Smooth muscle cell (in vitro differentiated cells): ENCODE measurements at regions not wholly inside any gene's neighbourhood (a gene's known extent, or its start where the extent isn't known, plus 50 kb on each side); places are given as distances from the start of the nearest gene placed in this dataset.

ENCODE experiments used
- DNase-seq: peaks from one replicate; lab custom pipeline; 2025; ENCODE audit not compliant: unreplicated experiment; lab: John Stamatoyannopoulos, UW
- H2AFZ ChIP-seq: fragments of 200-600 bp; sonication (generic); 2 replicates; pipeline ENCODE4 v1.6.0; 2016; ENCODE audit warnings: antibody characterized with exemption, low read depth, mild to moderate bottlenecking
- H3F3A ChIP-seq: fragments of 200-600 bp; sonication (generic); 2 replicates; pipeline ENCODE4 v1.6.0; 2017; ENCODE audit warnings: antibody characterized with exemption, low read depth
- H3K27ac ChIP-seq: fragments of 200-600 bp; sonication (generic); 2 replicates; pipeline ENCODE4 v1.5.1; 2016; ENCODE audit warnings: low read depth, mild to moderate bottlenecking
- H3K27me3 ChIP-seq: fragments of 200-600 bp; sonication (generic); 2 replicates; pipeline ENCODE4 v1.6.1; 2016; ENCODE audit warnings: low read depth, mild to moderate bottlenecking
- H3K36me3 ChIP-seq: fragments of 200-600 bp; sonication (generic); 2 replicates; pipeline ENCODE4 v1.5.1; 2016; ENCODE audit warnings: low read depth
- H3K4me1 ChIP-seq: fragments of 200-600 bp; sonication (generic); 2 replicates; pipeline ENCODE4 v1.5.1; 2016; ENCODE audit warnings: low read depth
- H3K4me2 ChIP-seq: fragments of 200-600 bp; sonication (generic); 2 replicates; pipeline ENCODE4 v1.6.0; 2016; ENCODE audit warnings: mild to moderate bottlenecking
- H3K4me3 ChIP-seq: fragments of 200-600 bp; sonication (generic); 2 replicates; pipeline ENCODE4 v1.5.1; 2016; ENCODE audit warnings: mild to moderate bottlenecking
- H3K79me2 ChIP-seq: fragments of 200-600 bp; sonication (generic); 2 replicates; pipeline ENCODE4 v1.6.0; 2016; ENCODE audit warnings: low read depth, mild to moderate bottlenecking
- H3K9ac ChIP-seq: fragments of 200-600 bp; sonication (generic); 2 replicates; pipeline ENCODE4 v1.6.0; 2016; ENCODE audit warnings: low read depth
- H3K9me3 ChIP-seq: fragments of 200-600 bp; sonication (generic); replicated peaks from 2 replicates; pipeline ENCODE4 v1.5.1; 2016; ENCODE audit warnings: low read depth
- H4K20me1 ChIP-seq: fragments of 200-600 bp; sonication (generic); 2 replicates; pipeline ENCODE4 v1.6.0; 2016; ENCODE audit warnings: low read depth
- CTCF ChIP-seq: fragments of 200-600 bp; sonication (generic); IDR thresholded peaks from 2 replicates; pipeline ENCODE4 v1.5.1; 2017; ENCODE audit warnings: borderline replicate concordance, mild to moderate bottlenecking, antibody characterized with exemption; ENCODE audit not compliant: insufficient read depth, poor library complexity, severe bottlenecking
- WGBS: methylation state at CpG from one replicate; pipeline ENCODE4 v1.1.7; 2016; ENCODE audit warnings: low lambda C conversion rate; 5-methylcytosine and 5-hydroxymethylcytosine counted together

DNA sequence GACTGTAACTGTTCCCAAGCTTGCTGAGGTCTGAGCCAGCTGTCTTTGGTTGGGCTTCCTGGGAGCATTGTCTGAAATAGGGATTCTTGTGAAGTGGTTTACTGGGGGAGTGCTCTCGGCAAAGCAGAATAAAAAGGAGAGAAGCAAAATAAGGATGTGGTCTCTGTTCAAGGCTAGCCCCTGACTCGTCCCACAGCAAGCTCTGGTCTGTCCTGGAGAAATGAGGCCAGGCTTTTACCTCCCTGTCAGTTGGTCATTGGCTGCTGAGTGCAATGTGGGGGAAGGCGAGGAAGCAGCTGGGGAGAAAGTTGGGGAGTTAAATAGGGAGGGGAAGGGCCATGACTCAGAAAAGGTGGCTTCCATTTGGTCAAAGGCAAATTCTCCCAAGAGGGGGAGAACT is 303.9 kb upstream of the DUSP10 start:
- Histone ChIP-seq H2AFZ (no peak overlapping the region), H3K79me2 (no peaks in the 10 kb centered on the region), H3K27me3 (no peaks in the 10 kb centered on the region), H3K27ac (peak overlapping the region; percentile 97), H3K4me3 (no peak overlapping the region), H3K4me2 (no peak overlapping the region), H3K9ac (no peak overlapping the region), H3F3A (peaks cover 18% of the 10 kb centered on the region), H3K4me1 (peaks cover 14% of the 10 kb centered on the region), H4K20me1 (no peaks in the 10 kb centered on the region), H3K9me3 (no peaks in the 10 kb centered on the region), H3K36me3 (no peaks in the 10 kb centered on the region)
- no peak for TF ChIP-seq CTCF
- DNase-seq, result no peak
- WGBS, result 77% methylated on average over 3 of the region's 3 CpGs

- no peak overlapping the region for H2AFZ ChIP-seq
- no peaks in the 10 kb centered on the region for H4K20me1 ChIP-seq
- H3K4me3 ChIP-seq, result no peak overlapping the region
- DNase-seq, result no peak
- no peaks in the 10 kb centered on the region for H3K27me3 ChIP-seq
- H3K36me3 ChIP-seq, result no peaks in the 10 kb centered on the region
- no peaks in the 10 kb centered on the region for H3K9me3 ChIP-seq
- H3K27ac ChIP-seq, result peak overlapping the region; percentile 97
- peaks cover 18% of the 10 kb centered on the region for H3F3A ChIP-seq
- peaks cover 14% of the 10 kb centered on the region for H3K4me1 ChIP-seq
- WGBS, result 82% methylated on average over 3 of the region's 3 CpGs
- H3K79me2 ChIP-seq, result no peaks in the 10 kb centered on the region
- no peak overlapping the region for H3K4me2 ChIP-seq
- TF ChIP-seq CTCF, result no peak
- no peak overlapping the region for H3K9ac ChIP-seq
Measured at GRCh38 chr1:222045236-222045635, 303.3 kb upstream of the DUSP10 start.

DNA sequence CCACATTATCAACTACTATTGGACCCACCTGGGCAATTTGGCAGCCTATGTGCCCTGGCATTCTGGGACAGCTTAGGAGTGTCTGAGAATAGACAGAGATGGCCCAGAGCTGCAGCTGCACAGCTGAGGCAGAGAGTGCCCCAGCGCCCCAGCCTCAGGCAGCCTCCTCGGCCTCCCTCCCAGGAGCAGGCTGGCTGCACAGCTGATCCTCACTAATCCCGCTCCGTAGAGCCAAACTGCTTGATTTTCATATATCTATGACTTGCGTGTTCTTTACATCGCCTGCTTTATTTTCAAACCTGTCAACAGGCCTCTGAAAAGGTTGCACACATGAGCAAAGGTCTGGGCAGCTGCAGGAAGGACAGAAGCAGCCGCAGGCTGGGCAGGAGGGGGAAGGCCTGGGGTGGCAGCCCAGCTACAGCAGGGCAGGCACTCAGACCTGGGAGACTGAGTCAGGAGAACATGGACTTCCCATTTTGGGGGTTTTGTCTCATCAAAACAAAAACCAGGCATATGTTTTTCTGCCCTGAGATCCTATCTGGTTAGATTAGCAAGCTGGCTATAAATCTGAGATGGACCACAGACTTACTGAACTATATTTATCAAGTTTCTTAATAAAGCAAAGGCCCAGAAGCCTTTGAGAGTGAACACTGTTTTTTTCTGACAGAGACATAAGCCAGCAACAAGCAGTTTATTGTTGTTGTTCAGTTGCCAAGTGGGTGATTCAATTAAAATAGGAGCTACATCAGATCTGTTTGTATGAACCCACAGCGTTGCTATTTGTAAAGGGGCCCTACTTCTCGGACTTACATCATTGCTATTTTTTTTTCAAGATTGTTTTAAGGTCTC is 301.8 kb upstream of the DUSP10 start:
- no peaks in the 10 kb centered on the region for H3K27me3 ChIP-seq
- peak; percentile 46 for DNase-seq
- no peak overlapping the region for H2AFZ ChIP-seq
- no peak overlapping the region for H3K4me3 ChIP-seq
- no peaks in the 10 kb centered on the region for H3K79me2 ChIP-seq
- no peaks in the 10 kb centered on the region for H3K36me3 ChIP-seq
- H3K9ac ChIP-seq, result peak overlapping the region; percentile 89
- H4K20me1 ChIP-seq, result no peaks in the 10 kb centered on the region
- peaks cover 7% of the 10 kb centered on the region for H3K4me1 ChIP-seq
- peak overlapping the region; percentile 97 for H3K27ac ChIP-seq
- no peak for TF ChIP-seq CTCF
- peak overlapping the region; percentile 46 for H3K4me2 ChIP-seq
- H3F3A ChIP-seq, result peaks cover 11% of the 10 kb centered on the region
- no peaks in the 10 kb centered on the region for H3K9me3 ChIP-seq
- 11% methylated on average over 9 of the region's 9 CpGs for WGBS

GRCh38 chr1:222042120-222042519 is 300.2 kb upstream of the DUSP10 start:
- Histone ChIP-seq H4K20me1 (no peaks in the 10 kb centered on the region), H3K9me3 (no peaks in the 10 kb centered on the region), H3K36me3 (no peaks in the 10 kb centered on the region), H3K4me2 (no peak overlapping the region), H3K4me3 (no peak overlapping the region), H3K9ac (peak overlapping the region; percentile 2), H3K79me2 (no peaks in the 10 kb centered on the region), H3K27ac (peak overlapping the region; percentile 97), H3K27me3 (no peaks in the 10 kb centered on the region), H3F3A (peaks cover 6% of the 10 kb centered on the region), H3K4me1 (peaks cover 5% of the 10 kb centered on the region), H2AFZ (no peak overlapping the region)
- TF ChIP-seq CTCF, result no peak
- no peak for DNase-seq
- 29% methylated on average over 6 of the region's 6 CpGs for WGBS
